B cell (primary cell): ENCODE measurements at regions not wholly inside any gene's neighbourhood (a gene's known extent, or its start where the extent isn't known, plus 50 kb on each side); places are given as distances from the start of the nearest gene placed in this dataset.
"Not testable (repeated sequence)": the region's sequence is repeated elsewhere in the genome, so short reads cannot be mapped to it uniquely, and the experiment has no call there.

Experiments used
- ATAC-seq: fragments of 200-7000 bp; cut with Tn5 transposase; one replicate; pipeline ENCODE4 v1.10.0; 2021; ENCODE audit warnings: low read depth, mild to moderate bottlenecking, moderate number of reproducible peaks, moderate library complexity
- CTCF ChIA-PET: fragments of 350-600 bp; sonication (Branson Sonifier 250); formaldehyde crosslinking; loops from one replicate; lab custom pipeline; 2021; ENCODE audit warnings: antibody characterized with exemption, inconsistent platforms; lab: Charles Lee
- POLR2A ChIA-PET: fragments of 350-600 bp; sonication (Branson Sonifier 250); formaldehyde crosslinking; loops from one replicate; lab custom pipeline; 2021; ENCODE audit warnings: antibody characterized with exemption; lab: Charles Lee
- DNase-seq: peaks from one replicate; pipeline ENCODE4 v3.0.0; 2013
- H2AFZ ChIP-seq: 2 replicates; pipeline ENCODE4 v1.6.1; 2012; ENCODE audit warnings: mild to moderate bottlenecking, low read depth, low read length; ENCODE audit not compliant: insufficient read depth, poor library complexity, severe bottlenecking
- H3K27ac ChIP-seq, 2 donors: 1 replicate in 1 of 2; 2 replicates in 1 of 2; pipeline ENCODE4 v1.5.1; 2012 to 2013; ENCODE audit warnings: low read length in 2 of 2, mild to moderate bottlenecking in 2 of 2, moderate library complexity in 1 of 2
- H3K27me3 ChIP-seq, 4 experiments: fragments of 200-600 bp in 1 of 4; sonication (generic) in 1 of 4; replicated peaks in 1 of 4; 1 replicate in 2 of 4; 2 replicates in 2 of 4; pipeline versions ENCODE4 v1.6.1 to v1.7.0; 2013 to 2016; ENCODE audit warnings: low read length in 3 of 4, mild to moderate bottlenecking in 2 of 4, mixed read lengths in 1 of 4, moderate library complexity in 1 of 4; ENCODE audit not compliant: insufficient read depth in 4 of 4, control insufficient read depth in 3 of 4; ENCODE audit errors: control extremely low read depth in 1 of 4
- H3K36me3 ChIP-seq, 2 experiments: replicated peaks in 1 of 2; 1 replicate in 1 of 2; 2 replicates in 1 of 2; pipeline versions ENCODE4 v1.6.1 to v1.7.1; 2013; ENCODE audit warnings: low read length in 1 of 2; ENCODE audit not compliant: insufficient read depth in 2 of 2, control insufficient read depth in 1 of 2; ENCODE audit errors: control extremely low read depth in 1 of 2, extremely low read depth in 1 of 2
- H3K4me1 ChIP-seq, 2 donors: fragments of 200-600 bp in 1 of 2; sonication (generic) in 1 of 2; 1 replicate in 1 of 2; 2 replicates in 1 of 2; pipeline versions ENCODE4 v1.5.1 to v1.6.1; 2013 to 2017; ENCODE audit warnings: low read length in 2 of 2; ENCODE audit not compliant: control insufficient read depth in 2 of 2, insufficient read depth in 2 of 2
- H3K4me2 ChIP-seq: replicated peaks from 2 replicates; pipeline ENCODE3; 2012; ENCODE audit warnings: mild to moderate bottlenecking, low read depth, low read length; ENCODE audit not compliant: poor library complexity, severe bottlenecking
- H3K4me3 ChIP-seq, 5 experiments: fragments of 200-600 bp in 1 of 5; sonication (generic) in 1 of 5; 1 replicate in 3 of 5; 2 replicates in 2 of 5; pipeline versions ENCODE4 v1.5.1 to v1.7.0; 2011 to 2016; ENCODE audit warnings: low read length in 4 of 5, mild to moderate bottlenecking in 4 of 5, low read depth in 2 of 5, control low read depth in 1 of 5, moderate library complexity in 1 of 5; ENCODE audit not compliant: insufficient read depth in 1 of 5; ENCODE audit errors: control extremely low read depth in 1 of 5, extremely low read depth in 1 of 5
- H3K79me2 ChIP-seq: fragments of 200-600 bp; sonication (generic); one replicate; pipeline ENCODE4 v1.6.0; 2016; ENCODE audit warnings: low read length; ENCODE audit not compliant: control insufficient read depth, insufficient read depth
- H3K9ac ChIP-seq: fragments of 200-600 bp; sonication (generic); 2 replicates; pipeline ENCODE4 v1.6.1; 2017; ENCODE audit warnings: mild to moderate bottlenecking, low read length, moderate library complexity
- H3K9me3 ChIP-seq, 3 donors: one replicate each; pipeline versions ENCODE4 v1.6.1 to v1.7.1; 2013; ENCODE audit warnings: low read length in 2 of 3; ENCODE audit not compliant: control insufficient read depth in 2 of 3, insufficient read depth in 1 of 3; ENCODE audit errors: control extremely low read depth in 1 of 3
- H4K20me1 ChIP-seq: 2 replicates; pipeline ENCODE4 v1.6.0; 2012; ENCODE audit warnings: mild to moderate bottlenecking, low read length; ENCODE audit not compliant: insufficient read depth, control insufficient read depth, poor library complexity, severe bottlenecking
- H3K27ac Mint-ChIP-seq: one replicate; pipeline ENCODE4 v1.8.0; 2021; ENCODE audit warnings: mixed read lengths
- H3K27me3 Mint-ChIP-seq: one replicate; pipeline ENCODE4 v1.8.0; 2021; ENCODE audit warnings: mixed read lengths
- H3K4me1 Mint-ChIP-seq: one replicate; pipeline ENCODE4 v1.8.0; 2021; ENCODE audit warnings: mixed read lengths
- H3K4me3 Mint-ChIP-seq: one replicate; pipeline ENCODE4 v1.8.0; 2021; ENCODE audit warnings: mixed read lengths
- H3K9me3 Mint-ChIP-seq: one replicate; pipeline ENCODE4 v1.8.0; 2022; ENCODE audit warnings: mixed read lengths; ENCODE audit not compliant: insufficient read depth
- EZH2 ChIP-seq: IDR thresholded peaks from 2 replicates; pipeline ENCODE4 v1.6.1; 2012; ENCODE audit warnings: borderline replicate concordance, low read depth, mild to moderate bottlenecking, moderate library complexity, low read length; ENCODE audit not compliant: insufficient read depth, poor library complexity, severe bottlenecking
- WGBS: methylation state at CpG from one replicate; pipeline ENCODE4 v1.1.5; 2013; ENCODE audit warnings: missing lambda C conversion rate; ENCODE audit not compliant: insufficient coverage; 5-methylcytosine and 5-hydroxymethylcytosine counted together
- intact Hi-C: fragments of 100-400 bp; cut with micrococcal nuclease; formaldehyde crosslinking; loops from one replicate; pipeline ENCODE4 v1.10.0; 2022
- TF ChIP-seq, protein P1 (sequence below): fragments of 200-600 bp; IDR thresholded peaks from one replicate; pipeline ENCODE4 v1.8.0; 2022; ENCODE audit warnings: antibody characterized with exemption, mild to moderate bottlenecking

DNA sequence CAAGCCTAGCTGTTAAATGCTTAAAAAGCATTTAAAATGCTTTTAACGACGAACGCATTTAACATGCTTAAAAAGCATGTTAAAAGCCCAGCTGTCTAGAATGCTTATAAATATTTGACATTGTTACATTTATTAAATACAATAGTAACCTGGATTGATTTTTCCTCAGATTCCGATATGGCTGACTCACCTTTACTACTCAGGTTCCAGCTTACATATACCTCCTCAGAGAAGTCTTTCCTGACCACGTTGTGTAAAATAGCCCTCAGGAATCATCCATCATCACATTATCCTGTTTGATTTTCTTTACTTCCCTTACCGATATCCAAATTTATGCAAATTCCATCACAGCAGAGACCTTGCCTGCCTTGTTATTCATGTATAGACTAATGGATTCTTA is 51.4 kb downstream of the SLC41A2 start:
- TF ChIP-seq, protein P1, sequence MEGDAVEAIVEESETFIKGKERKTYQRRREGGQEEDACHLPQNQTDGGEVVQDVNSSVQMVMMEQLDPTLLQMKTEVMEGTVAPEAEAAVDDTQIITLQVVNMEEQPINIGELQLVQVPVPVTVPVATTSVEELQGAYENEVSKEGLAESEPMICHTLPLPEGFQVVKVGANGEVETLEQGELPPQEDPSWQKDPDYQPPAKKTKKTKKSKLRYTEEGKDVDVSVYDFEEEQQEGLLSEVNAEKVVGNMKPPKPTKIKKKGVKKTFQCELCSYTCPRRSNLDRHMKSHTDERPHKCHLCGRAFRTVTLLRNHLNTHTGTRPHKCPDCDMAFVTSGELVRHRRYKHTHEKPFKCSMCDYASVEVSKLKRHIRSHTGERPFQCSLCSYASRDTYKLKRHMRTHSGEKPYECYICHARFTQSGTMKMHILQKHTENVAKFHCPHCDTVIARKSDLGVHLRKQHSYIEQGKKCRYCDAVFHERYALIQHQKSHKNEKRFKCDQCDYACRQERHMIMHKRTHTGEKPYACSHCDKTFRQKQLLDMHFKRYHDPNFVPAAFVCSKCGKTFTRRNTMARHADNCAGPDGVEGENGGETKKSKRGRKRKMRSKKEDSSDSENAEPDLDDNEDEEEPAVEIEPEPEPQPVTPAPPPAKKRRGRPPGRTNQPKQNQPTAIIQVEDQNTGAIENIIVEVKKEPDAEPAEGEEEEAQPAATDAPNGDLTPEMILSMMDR: no peak
- no peak for TF ChIP-seq EZH2
- WGBS: 83% methylated on average over 1 of the region's 6 CpGs
- DNase-seq (no peak), ATAC-seq (no peak)
- Mint-ChIP-seq H3K27ac (no peak overlapping the region), H3K4me3 (no peak overlapping the region), H3K4me1 (no peaks in the 10 kb centered on the region), H3K9me3 (no peaks in the 10 kb centered on the region), H3K27me3 (no peaks in the 10 kb centered on the region)
- H3K4me2 ChIP-seq: no peak overlapping the region
- ChIA-PET POLR2A (no interaction called here), CTCF (no interaction called here)
- no peaks in the 10 kb centered on the region for H3K4me1 ChIP-seq
- H4K20me1 ChIP-seq: no peaks in the 10 kb centered on the region
- H3K36me3 ChIP-seq: no peaks in the 10 kb centered on the region
- no peaks in the 10 kb centered on the region for H3K9me3 ChIP-seq
- no peak overlapping the region for H2AFZ ChIP-seq
- intact Hi-C loops: no loop called here
- H3K27ac ChIP-seq: no peak overlapping the region
- no peaks in the 10 kb centered on the region for H3K79me2 ChIP-seq
- no peaks in the 10 kb centered on the region for H3K27me3 ChIP-seq
- H3K4me3 ChIP-seq: no peak overlapping the region
- no peak overlapping the region for H3K9ac ChIP-seq

DNA sequence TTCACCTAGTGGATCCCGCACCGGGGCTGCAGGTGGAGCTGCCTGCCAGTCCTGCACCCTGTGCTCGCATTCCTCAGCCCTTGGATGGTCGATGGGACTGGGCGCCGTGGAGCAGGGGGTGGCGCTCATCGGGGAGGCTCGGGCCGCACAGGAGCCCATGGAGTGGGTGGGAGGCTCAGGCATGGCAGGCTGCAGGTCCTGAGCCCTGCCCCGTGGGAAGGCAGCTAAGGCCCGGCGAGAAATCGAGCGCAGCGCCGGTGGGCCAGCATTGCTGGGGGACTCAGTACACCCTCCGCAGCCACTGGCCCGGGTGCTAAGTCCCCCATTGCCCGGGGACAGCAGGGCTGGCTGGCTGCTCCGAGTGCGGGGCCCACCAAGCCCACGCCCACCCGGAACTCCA is 52.6 kb downstream of the SLC41A2 start:
- H3K79me2 ChIP-seq, H3K27ac ChIP-seq, H3K4me1 Mint-ChIP-seq, POLR2A ChIA-PET, H3K9me3 ChIP-seq, H3K27me3 ChIP-seq, DNase-seq, H4K20me1 ChIP-seq, H3K4me1 ChIP-seq, intact Hi-C loops, H2AFZ ChIP-seq, CTCF ChIA-PET, H3K27me3 Mint-ChIP-seq, ATAC-seq, H3K4me2 ChIP-seq, H3K4me3 Mint-ChIP-seq, H3K9ac ChIP-seq, H3K27ac Mint-ChIP-seq, H3K4me3 ChIP-seq, H3K9me3 Mint-ChIP-seq, H3K36me3 ChIP-seq: not testable (repeated sequence)
- WGBS: 98% methylated on average over 14 of the region's 24 CpGs
